IMR-90 (cell line): ENCODE measurements at regions not wholly inside any gene's neighbourhood (a gene's known extent, or its start where the extent isn't known, plus 50 kb on each side); places are given as distances from the start of the nearest gene placed in this dataset.

Source experiments
- ATAC-seq: fragments of 200-7000 bp; cut with Tn5 transposase; 2 replicates; pipeline ENCODE4 v1.9.1; 2020; ENCODE audit warnings: low read depth, mild to moderate bottlenecking, moderate library complexity
- BruUV-seq: library from RNA; stranded (reverse); fragments of 400-500 nt; replicated peaks from 2 replicates; lab custom pipeline; 2021; lab: Mats Ljungman, UMichigan
- CTCF ChIA-PET: fragments of 300-600 bp; formaldehyde crosslinking; extraction: SDS; loops from one replicate; lab custom pipeline; 2021; ENCODE audit warnings: antibody characterized with exemption; lab: Yijun Ruan, JAX
- POLR2A ChIA-PET: fragments of 300-600 bp; sonication (Branson Sonifier 250); formaldehyde crosslinking; loops from one replicate; lab custom pipeline; 2022; ENCODE audit warnings: antibody characterized with exemption; ENCODE audit not compliant: unreplicated experiment; lab: Charles Lee
- DNase-seq: peaks from one replicate; pipeline ENCODE4 v3.0.0; 2013
- H2AFZ ChIP-seq: replicated peaks from 2 replicates; pipeline ENCODE3; 2013; ENCODE audit warnings: low read length, mild to moderate bottlenecking; ENCODE audit not compliant: poor library complexity
- H2AK5ac ChIP-seq: 2 replicates; pipeline ENCODE4 v1.6.1; 2013; ENCODE audit warnings: low read depth, low read length, inconsistent platforms
- H2AK9ac ChIP-seq: replicated peaks from 2 replicates; pipeline ENCODE3; 2013; ENCODE audit warnings: mild to moderate bottlenecking, low read depth, low read length, moderate library complexity; ENCODE audit not compliant: poor library complexity
- H2BK120ac ChIP-seq: 2 replicates; pipeline ENCODE4 v1.6.1; 2013; ENCODE audit warnings: low read depth, low read length, inconsistent platforms
- H2BK15ac ChIP-seq: 3 replicates; pipeline ENCODE4 v1.6.1; 2013; ENCODE audit warnings: low read depth, low read length, inconsistent platforms
- H2BK20ac ChIP-seq: 2 replicates; pipeline ENCODE4 v1.6.1; 2013; ENCODE audit warnings: low read depth, mild to moderate bottlenecking, inconsistent platforms, low read length, moderate library complexity
- H2BK5ac ChIP-seq: 2 replicates; pipeline ENCODE4 v1.6.1; 2013; ENCODE audit warnings: mild to moderate bottlenecking, low read depth, low read length, inconsistent platforms; ENCODE audit not compliant: poor library complexity, severe bottlenecking
- H3K14ac ChIP-seq: replicated peaks from 2 replicates; pipeline ENCODE4 v1.6.1; 2013; ENCODE audit warnings: low read depth, low read length, inconsistent platforms
- H3K18ac ChIP-seq: 2 replicates; pipeline ENCODE4 v1.6.1; 2013; ENCODE audit warnings: low read depth, low read length, control low read depth
- H3K23ac ChIP-seq: 2 replicates; pipeline ENCODE4 v1.6.1; 2013; ENCODE audit warnings: low read depth, low read length, inconsistent platforms
- H3K27ac ChIP-seq: 2 replicates; pipeline ENCODE4 v1.5.1; 2013; ENCODE audit warnings: mild to moderate bottlenecking, control low read depth, low read length; ENCODE audit not compliant: insufficient read depth
- H3K27me3 ChIP-seq: 2 replicates; pipeline ENCODE4 v1.6.1; 2013; ENCODE audit warnings: low read length; ENCODE audit not compliant: control insufficient read depth, insufficient read depth
- H3K36me3 ChIP-seq: 2 replicates; pipeline ENCODE4 v1.6.1; 2013; ENCODE audit warnings: low read length, mixed read lengths; ENCODE audit not compliant: control insufficient read depth, insufficient read depth
- H3K4ac ChIP-seq: 2 replicates; pipeline ENCODE4 v1.6.1; 2013; ENCODE audit warnings: low read depth, low read length, inconsistent platforms
- H3K4me1 ChIP-seq: 2 replicates; pipeline ENCODE4 v1.6.1; 2013; ENCODE audit warnings: low read length, mixed read lengths; ENCODE audit not compliant: control insufficient read depth, insufficient read depth
- H3K4me2 ChIP-seq: 2 replicates; pipeline ENCODE4 v1.6.1; 2013; ENCODE audit warnings: low read depth, mild to moderate bottlenecking, control low read depth, low read length, moderate library complexity
- H3K4me3 ChIP-seq: 2 replicates; pipeline ENCODE4 v1.5.1; 2013; ENCODE audit warnings: low read depth, mild to moderate bottlenecking, control low read depth, low read length, moderate library complexity; ENCODE audit not compliant: insufficient read depth
- H3K56ac ChIP-seq: 2 replicates; pipeline ENCODE4 v1.6.1; 2013; ENCODE audit warnings: low read length, inconsistent platforms; ENCODE audit not compliant: insufficient read depth; ENCODE audit errors: extremely low read depth
- H3K79me1 ChIP-seq, 2 experiments: 2 replicates each; pipeline ENCODE4 v1.6.1; 2013; ENCODE audit warnings: low read length in 2 of 2, inconsistent platforms in 1 of 2, low read depth in 1 of 2
- H3K9ac ChIP-seq: 2 replicates; pipeline ENCODE4 v1.6.1; 2013; ENCODE audit warnings: low read depth, low read length, control low read depth
- H3K9me1 ChIP-seq: 2 replicates; pipeline ENCODE4 v1.6.1; 2013; ENCODE audit warnings: low read length, inconsistent platforms; ENCODE audit not compliant: insufficient read depth
- H3K9me3 ChIP-seq: 2 replicates; pipeline ENCODE4 v1.6.1; 2013; ENCODE audit warnings: low read length; ENCODE audit not compliant: control insufficient read depth, insufficient read depth
- H4K20me1 ChIP-seq: 2 replicates; pipeline ENCODE4 v1.6.1; 2013; ENCODE audit warnings: low read length, inconsistent platforms; ENCODE audit not compliant: insufficient read depth
- H4K5ac ChIP-seq: 2 replicates; pipeline ENCODE4 v1.6.1; 2013; ENCODE audit warnings: mild to moderate bottlenecking, low read depth, low read length, control low read depth
- H4K8ac ChIP-seq, 2 experiments: 2 replicates each; pipeline ENCODE4 v1.6.1; 2013; ENCODE audit warnings: low read depth in 2 of 2, low read length in 2 of 2, control low read depth in 1 of 2, inconsistent platforms in 1 of 2
- H4K91ac ChIP-seq: 2 replicates; pipeline ENCODE4 v1.6.1; 2013; ENCODE audit warnings: low read depth, low read length, inconsistent platforms; ENCODE audit not compliant: insufficient read depth
- BHLHE40 ChIP-seq: fragments of 150-350 bp; IDR thresholded peaks from 2 replicates; pipeline ENCODE4 v1.6.1; 2016; ENCODE audit warnings: mild to moderate bottlenecking, low read depth, low read length
- CHD1 ChIP-seq: IDR thresholded peaks from 2 replicates; pipeline ENCODE4 v1.6.1; 2012; ENCODE audit warnings: low read depth, low read length, improper control_type of control experiment
- MXI1 ChIP-seq: IDR thresholded peaks from 2 replicates; pipeline ENCODE4 v1.6.1; 2012; ENCODE audit warnings: low read depth, mild to moderate bottlenecking, low read length, moderate library complexity, borderline replicate concordance
- RCOR1 ChIP-seq: IDR thresholded peaks from 2 replicates; pipeline ENCODE4 v1.6.1; 2012; ENCODE audit warnings: mild to moderate bottlenecking, low read length, improper control_type of control experiment; ENCODE audit not compliant: insufficient replicate concordance
- RFX5 ChIP-seq: IDR thresholded peaks from 2 replicates; pipeline ENCODE4 v1.8.0; 2012; ENCODE audit warnings: low read depth, mild to moderate bottlenecking, low read length, moderate library complexity
- WGBS, 2 experiments: methylation state at CpG; one replicate each; pipeline versions ENCODE4 v1.1.5 to v1.1.7; 2013; ENCODE audit warnings: missing lambda C conversion rate in 2 of 2; ENCODE audit not compliant: insufficient read length in 1 of 2; ENCODE audit errors: extremely low coverage in 2 of 2; 5-methylcytosine and 5-hydroxymethylcytosine counted together
- dilution Hi-C: fragments of 300-500 bp; cut with HindIII; formaldehyde crosslinking; loops from one replicate; pipeline ENCODE4 v1.14.3; 2018; ENCODE audit warnings: low sequenced_read_pairs; ENCODE audit not compliant: unreplicated experiment
- in situ Hi-C: fragments of 300-500 bp; cut with MboI; formaldehyde crosslinking; loops from 3 replicates; pipeline ENCODE4 v1.14.3; 2019; ENCODE audit warnings: low sequenced_read_pairs, inconsistent platforms, mixed read lengths
- intact Hi-C: fragments of 100-400 bp; cut with micrococcal nuclease; formaldehyde crosslinking; loops from 2 replicates; pipeline ENCODE4 v1.10.0; 2022
- TF ChIP-seq, protein P1 (sequence below): conservative IDR thresholded peaks from 2 replicates; pipeline ENCODE4 v1.5.1; 2012; ENCODE audit warnings: mild to moderate bottlenecking, low read depth, low read length, improper control_type of control experiment
- TF ChIP-seq, protein P2 (sequence below): fragments of 150-350 bp; IDR thresholded peaks from 2 replicates; pipeline ENCODE4 v1.6.1; 2017; ENCODE audit warnings: mild to moderate bottlenecking, antibody characterized with exemption, low read length, low read depth

DNA sequence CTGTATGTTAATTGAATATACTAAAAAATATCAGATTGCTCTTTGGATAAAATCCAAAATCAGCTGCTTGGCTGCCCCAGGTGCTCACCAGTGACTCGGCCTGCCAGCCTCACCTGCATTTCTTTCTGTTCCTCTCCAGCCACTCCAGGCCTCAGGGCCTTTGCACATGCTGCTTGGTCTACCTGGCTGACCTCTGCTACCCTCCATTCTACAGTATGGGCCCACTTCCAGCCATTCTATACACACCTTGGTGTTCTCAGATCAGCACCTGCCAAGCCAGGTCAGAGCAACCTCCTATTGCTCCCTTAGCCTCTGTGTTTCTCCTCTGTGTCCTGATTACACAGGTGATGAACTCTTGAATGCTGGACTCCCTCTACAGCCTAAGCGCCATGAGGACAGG lies 106.6 kb upstream of the TWIST2 start:
- no peaks in the 10 kb centered on the region for H3K36me3 ChIP-seq
- H3K9ac ChIP-seq, result no peak overlapping the region
- H2AFZ ChIP-seq, result no peak overlapping the region
- no peak overlapping the region for H3K4me2 ChIP-seq
- ATAC-seq (no peak), DNase-seq (no peak)
- H3K14ac ChIP-seq, result no peak overlapping the region
- no peak overlapping the region for H2BK5ac ChIP-seq
- H2BK20ac ChIP-seq, result no peak overlapping the region
- no peak overlapping the region for H2AK9ac ChIP-seq
- H3K4me1 ChIP-seq, result no peaks in the 10 kb centered on the region
- intact Hi-C loops, result no loop called here
- H2BK15ac ChIP-seq, result no peak overlapping the region
- CTCF ChIA-PET, result no interaction called here
- no TSS peak for BruUV-seq
- dilution Hi-C loops, result no loop called here
- no peak overlapping the region for H4K91ac ChIP-seq
- H2BK120ac ChIP-seq, result no peak overlapping the region
- H3K4me3 ChIP-seq, result no peak overlapping the region
- no peak overlapping the region for H3K4ac ChIP-seq
- H4K5ac ChIP-seq, result no peak overlapping the region
- POLR2A ChIA-PET, result no interaction called here
- TF ChIP-seq CHD1 (no peak), BHLHE40 (no peak), RFX5 (no peak), MXI1 (no peak), RCOR1 (no peak)
- TF ChIP-seq, protein P1, sequence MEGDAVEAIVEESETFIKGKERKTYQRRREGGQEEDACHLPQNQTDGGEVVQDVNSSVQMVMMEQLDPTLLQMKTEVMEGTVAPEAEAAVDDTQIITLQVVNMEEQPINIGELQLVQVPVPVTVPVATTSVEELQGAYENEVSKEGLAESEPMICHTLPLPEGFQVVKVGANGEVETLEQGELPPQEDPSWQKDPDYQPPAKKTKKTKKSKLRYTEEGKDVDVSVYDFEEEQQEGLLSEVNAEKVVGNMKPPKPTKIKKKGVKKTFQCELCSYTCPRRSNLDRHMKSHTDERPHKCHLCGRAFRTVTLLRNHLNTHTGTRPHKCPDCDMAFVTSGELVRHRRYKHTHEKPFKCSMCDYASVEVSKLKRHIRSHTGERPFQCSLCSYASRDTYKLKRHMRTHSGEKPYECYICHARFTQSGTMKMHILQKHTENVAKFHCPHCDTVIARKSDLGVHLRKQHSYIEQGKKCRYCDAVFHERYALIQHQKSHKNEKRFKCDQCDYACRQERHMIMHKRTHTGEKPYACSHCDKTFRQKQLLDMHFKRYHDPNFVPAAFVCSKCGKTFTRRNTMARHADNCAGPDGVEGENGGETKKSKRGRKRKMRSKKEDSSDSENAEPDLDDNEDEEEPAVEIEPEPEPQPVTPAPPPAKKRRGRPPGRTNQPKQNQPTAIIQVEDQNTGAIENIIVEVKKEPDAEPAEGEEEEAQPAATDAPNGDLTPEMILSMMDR, result no peak
- TF ChIP-seq, protein P2, sequence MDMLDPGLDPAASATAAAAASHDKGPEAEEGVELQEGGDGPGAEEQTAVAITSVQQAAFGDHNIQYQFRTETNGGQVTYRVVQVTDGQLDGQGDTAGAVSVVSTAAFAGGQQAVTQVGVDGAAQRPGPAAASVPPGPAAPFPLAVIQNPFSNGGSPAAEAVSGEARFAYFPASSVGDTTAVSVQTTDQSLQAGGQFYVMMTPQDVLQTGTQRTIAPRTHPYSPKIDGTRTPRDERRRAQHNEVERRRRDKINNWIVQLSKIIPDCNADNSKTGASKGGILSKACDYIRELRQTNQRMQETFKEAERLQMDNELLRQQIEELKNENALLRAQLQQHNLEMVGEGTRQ, result no peak
- H4K8ac ChIP-seq, result no peak overlapping the region
- no peaks in the 10 kb centered on the region for H3K9me1 ChIP-seq
- WGBS, 2 experiments, result 30% methylated on average over 1 of the region's 2 CpGs; no CpG with 5 or more reads in 1 of the 2 experiments
- no peaks in the 10 kb centered on the region for H3K79me1 ChIP-seq
- H3K27me3 ChIP-seq, result peaks cover 9% of the 10 kb centered on the region
- H2AK5ac ChIP-seq, result no peak overlapping the region
- H3K27ac ChIP-seq, result no peak overlapping the region
- no peak overlapping the region for H3K23ac ChIP-seq
- H3K18ac ChIP-seq, result no peak overlapping the region
- in situ Hi-C loops, result no loop called here
- no peaks in the 10 kb centered on the region for H3K9me3 ChIP-seq
- H4K20me1 ChIP-seq, result no peaks in the 10 kb centered on the region
- no peak overlapping the region for H3K56ac ChIP-seq
